SH-SY5Y (cell line): ENCODE measurements at regions not wholly inside any gene's neighbourhood (a gene's known extent, or its start where the extent isn't known, plus 50 kb on each side); places are given as distances from the start of the nearest gene placed in this dataset.

Experiments used
- GATA2 ChIP-seq: IDR thresholded peaks from 2 replicates; pipeline ENCODE4 v1.6.1; 2011; ENCODE audit warnings: mild to moderate bottlenecking, low read depth, low read length
- GATA3 ChIP-seq: IDR thresholded peaks from 2 replicates; pipeline ENCODE4 v1.6.1; 2011; ENCODE audit warnings: low read depth, mild to moderate bottlenecking, low read length, moderate library complexity

DNA sequence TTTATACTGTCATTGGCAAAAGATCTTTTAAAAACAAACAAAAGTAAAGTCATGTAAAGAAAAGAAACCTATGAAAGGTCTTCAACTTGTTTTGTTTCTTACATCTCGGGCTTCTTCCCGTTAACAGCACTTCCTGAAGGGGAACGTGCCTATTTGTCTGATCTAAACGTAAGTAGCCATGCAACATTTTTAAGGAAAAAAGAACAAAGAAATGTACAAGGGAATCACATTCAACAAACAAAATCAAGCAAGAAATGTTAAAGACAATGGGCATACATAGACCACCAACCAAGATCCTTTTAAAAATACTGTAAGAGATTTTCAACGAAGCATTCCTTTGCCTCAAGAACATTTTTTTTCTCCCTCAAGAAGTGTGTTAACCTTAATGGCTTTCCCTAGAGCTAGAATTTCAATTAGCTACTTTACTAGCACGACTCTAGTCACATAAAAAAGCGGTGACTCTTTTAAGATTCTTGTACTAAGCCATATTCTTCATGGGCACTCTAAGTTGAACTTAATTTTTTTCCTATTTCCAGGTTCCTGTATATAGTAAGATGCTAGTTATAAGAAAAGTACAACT, 112.0 kb upstream of the TTC29 start:
- TF ChIP-seq GATA2 (no peak), GATA3 (no peak)
